Endothelial cell (in vitro differentiated cells): ENCODE measurements at regions not wholly inside any gene's neighbourhood (a gene's known extent, or its start where the extent isn't known, plus 50 kb on each side); places are given as distances from the start of the nearest gene placed in this dataset.

Experiments used
- DNase-seq: peaks from one replicate; pipeline ENCODE4 v3.0.0; 2021; ENCODE audit warnings: low spot score
- H3K27ac Mint-ChIP-seq: one replicate; pipeline ENCODE4 v1.8.0; 2021; ENCODE audit warnings: mixed read lengths, inconsistent platforms; ENCODE audit not compliant: unreplicated experiment
- H3K27me3 Mint-ChIP-seq: one replicate; pipeline ENCODE4 v1.8.0; 2021; ENCODE audit warnings: mild to moderate bottlenecking, moderate library complexity, mixed read lengths, inconsistent platforms; ENCODE audit not compliant: unreplicated experiment
- H3K36me3 Mint-ChIP-seq: one replicate; pipeline ENCODE4 v1.8.0; 2021; ENCODE audit warnings: mild to moderate bottlenecking, low read depth, mixed read lengths, inconsistent platforms; ENCODE audit not compliant: unreplicated experiment
- H3K4me1 Mint-ChIP-seq: one replicate; pipeline ENCODE4 v1.8.0; 2021; ENCODE audit warnings: mild to moderate bottlenecking, mixed read lengths, inconsistent platforms; ENCODE audit not compliant: unreplicated experiment
- H3K4me3 Mint-ChIP-seq: one replicate; pipeline ENCODE4 v1.8.0; 2021; ENCODE audit warnings: mild to moderate bottlenecking, mixed read lengths, inconsistent platforms; ENCODE audit not compliant: unreplicated experiment
- H3K9me3 Mint-ChIP-seq: one replicate; pipeline ENCODE4 v1.8.0; 2021; ENCODE audit warnings: mixed read lengths, inconsistent platforms; ENCODE audit not compliant: unreplicated experiment
- TF ChIP-seq, protein P1 (sequence below): fragments of 200-600 bp; sonication (generic); IDR thresholded peaks from one replicate; pipeline ENCODE4 v1.5.0; 2021; ENCODE audit warnings: antibody characterized with exemption; ENCODE audit not compliant: unreplicated experiment

- Mint-ChIP-seq H3K4me3 (no peak overlapping the region), H3K27me3 (peaks cover 2% of the 10 kb centered on the region), H3K9me3 (no peaks in the 10 kb centered on the region), H3K27ac (no peak overlapping the region), H3K36me3 (no peaks in the 10 kb centered on the region), H3K4me1 (no peaks in the 10 kb centered on the region)
- DNase-seq: no peak
- TF ChIP-seq, protein P1, sequence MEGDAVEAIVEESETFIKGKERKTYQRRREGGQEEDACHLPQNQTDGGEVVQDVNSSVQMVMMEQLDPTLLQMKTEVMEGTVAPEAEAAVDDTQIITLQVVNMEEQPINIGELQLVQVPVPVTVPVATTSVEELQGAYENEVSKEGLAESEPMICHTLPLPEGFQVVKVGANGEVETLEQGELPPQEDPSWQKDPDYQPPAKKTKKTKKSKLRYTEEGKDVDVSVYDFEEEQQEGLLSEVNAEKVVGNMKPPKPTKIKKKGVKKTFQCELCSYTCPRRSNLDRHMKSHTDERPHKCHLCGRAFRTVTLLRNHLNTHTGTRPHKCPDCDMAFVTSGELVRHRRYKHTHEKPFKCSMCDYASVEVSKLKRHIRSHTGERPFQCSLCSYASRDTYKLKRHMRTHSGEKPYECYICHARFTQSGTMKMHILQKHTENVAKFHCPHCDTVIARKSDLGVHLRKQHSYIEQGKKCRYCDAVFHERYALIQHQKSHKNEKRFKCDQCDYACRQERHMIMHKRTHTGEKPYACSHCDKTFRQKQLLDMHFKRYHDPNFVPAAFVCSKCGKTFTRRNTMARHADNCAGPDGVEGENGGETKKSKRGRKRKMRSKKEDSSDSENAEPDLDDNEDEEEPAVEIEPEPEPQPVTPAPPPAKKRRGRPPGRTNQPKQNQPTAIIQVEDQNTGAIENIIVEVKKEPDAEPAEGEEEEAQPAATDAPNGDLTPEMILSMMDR: no peak
These were observed 445.9 kb downstream of the ZNF536 start for GRCh38 chr19:30817965-30818567.

GRCh38 chr19:30817197-30817596 lies 445.0 kb downstream of the ZNF536 start:
- Mint-ChIP-seq H3K4me3 (no peak overlapping the region), H3K27ac (no peak overlapping the region), H3K36me3 (no peaks in the 10 kb centered on the region), H3K4me1 (no peaks in the 10 kb centered on the region), H3K9me3 (no peaks in the 10 kb centered on the region), H3K27me3 (peaks cover 2% of the 10 kb centered on the region)
- TF ChIP-seq, protein P1: no peak
- no peak for DNase-seq

GRCh38 chr19:30815889-30816580 lies 443.9 kb downstream of the ZNF536 start:
- Mint-ChIP-seq H3K27ac (no peak overlapping the region), H3K4me3 (no peak overlapping the region), H3K36me3 (no peaks in the 10 kb centered on the region), H3K4me1 (no peaks in the 10 kb centered on the region), H3K27me3 (peaks cover 2% of the 10 kb centered on the region), H3K9me3 (no peaks in the 10 kb centered on the region)
- TF ChIP-seq, protein P1: no peak
- no peak for DNase-seq

- Mint-ChIP-seq H3K36me3 (no peaks in the 10 kb centered on the region), H3K27me3 (peaks cover 6% of the 10 kb centered on the region), H3K4me1 (no peaks in the 10 kb centered on the region), H3K4me3 (no peak overlapping the region), H3K9me3 (no peaks in the 10 kb centered on the region), H3K27ac (no peak overlapping the region)
- TF ChIP-seq, protein P1: no peak
- no peak for DNase-seq
These were observed 440.0 kb downstream of the ZNF536 start for GRCh38 chr19:30812099-30812678.
